A673 (cell line): ENCODE measurements at regions not wholly inside any gene's neighbourhood (a gene's known extent, or its start where the extent isn't known, plus 50 kb on each side); places are given as distances from the start of the nearest gene placed in this dataset.

ENCODE experiments used
- CTCF ChIP-seq: fragments of 300-800, 200-600 bp; sonication (generic); conservative IDR thresholded peaks from 2 replicates; pipeline ENCODE4 v1.5.1; 2017; ENCODE audit warnings: low read depth, mild to moderate bottlenecking, antibody characterized with exemption, low read length, moderate library complexity, mixed read lengths
- EZH2 ChIP-seq: fragments of 200-600 bp; sonication (generic); IDR thresholded peaks from 2 replicates; pipeline ENCODE4 v1.6.1; 2017; ENCODE audit warnings: borderline replicate concordance, low read depth, mild to moderate bottlenecking, mixed read lengths, antibody characterized with exemption, low read length; ENCODE audit not compliant: poor library complexity, severe bottlenecking

GRCh38 chr1:186575348-186575747, 104.9 kb downstream of the PTGS2 start:
- TF ChIP-seq CTCF (no peak), EZH2 (no peak)
